Caco-2 (cell line): ENCODE measurements at regions not wholly inside any gene's neighbourhood (a gene's known extent, or its start where the extent isn't known, plus 50 kb on each side); places are given as distances from the start of the nearest gene placed in this dataset.

Source experiments
- BruUV-seq: library from RNA; stranded (reverse); fragments of 400-500 nt; replicated peaks from 2 replicates; lab custom pipeline; 2021; lab: Mats Ljungman, UMichigan
- CTCF ChIA-PET: fragments of 300-600 bp; sonication (Branson Sonifier 250); formaldehyde crosslinking; loops from one replicate; lab custom pipeline; 2022; ENCODE audit warnings: antibody characterized with exemption; lab: Charles Lee
- POLR2A ChIA-PET: fragments of 300-600 bp; sonication (Branson Sonifier 250); formaldehyde crosslinking; loops from one replicate; lab custom pipeline; 2022; ENCODE audit warnings: antibody characterized with exemption; lab: Charles Lee
- DNase-seq, 2 experiments: peaks; one replicate each; pipeline versions ENCODE4 v3.0.0 to v3.0.0-alpha.2; 2020 to 2022
- H3K27me3 ChIP-seq: replicated peaks from 2 replicates; pipeline ENCODE4 v1.6.0; 2011; ENCODE audit warnings: low read length; ENCODE audit not compliant: control insufficient read depth, insufficient read depth
- H3K36me3 ChIP-seq: 2 replicates; pipeline ENCODE4 v1.5.1; 2011; ENCODE audit warnings: low read length; ENCODE audit not compliant: control insufficient read depth, insufficient read depth
- H3K4me1 ChIP-seq: fragments of 250-450 bp; sonication (Bioruptor Pico); 2 replicates; pipeline ENCODE4 v1.5.1; 2020; ENCODE audit warnings: mild to moderate bottlenecking
- H3K4me3 ChIP-seq: 2 replicates; pipeline ENCODE4 v1.5.1; 2011; ENCODE audit warnings: low read depth, mild to moderate bottlenecking, control low read depth, low read length
- H3K9me3 ChIP-seq: fragments of 250-450 bp; sonication (Bioruptor Pico); 2 replicates; pipeline ENCODE4 v1.5.1; 2020; ENCODE audit warnings: mild to moderate bottlenecking, moderate library complexity
- H3K27ac Mint-ChIP-seq: one replicate; pipeline ENCODE4 v1.8.0; 2022; ENCODE audit warnings: mixed read lengths; ENCODE audit not compliant: unreplicated experiment
- H3K27me3 Mint-ChIP-seq: one replicate; pipeline ENCODE4 v1.8.0; 2022; ENCODE audit warnings: mixed read lengths; ENCODE audit not compliant: insufficient read depth, unreplicated experiment
- H3K36me3 Mint-ChIP-seq: one replicate; pipeline ENCODE4 v1.8.0; 2022; ENCODE audit warnings: mild to moderate bottlenecking, mixed read lengths; ENCODE audit not compliant: insufficient read depth, unreplicated experiment
- H3K4me1 Mint-ChIP-seq: one replicate; pipeline ENCODE4 v1.8.0; 2022; ENCODE audit warnings: low read depth, mixed read lengths; ENCODE audit not compliant: unreplicated experiment
- H3K4me3 Mint-ChIP-seq: one replicate; pipeline ENCODE4 v1.8.0; 2022; ENCODE audit warnings: mild to moderate bottlenecking, moderate library complexity, mixed read lengths; ENCODE audit not compliant: unreplicated experiment
- H3K9me3 Mint-ChIP-seq: one replicate; pipeline ENCODE4 v1.8.0; 2022; ENCODE audit warnings: mixed read lengths; ENCODE audit not compliant: unreplicated experiment
- intact Hi-C: fragments of 100-400 bp; cut with micrococcal nuclease; formaldehyde crosslinking; loops from one replicate; pipeline ENCODE4 v1.10.0; 2022; ENCODE audit not compliant: unreplicated experiment
- TF ChIP-seq, protein P1 (sequence below), 2 experiments: fragments of 200-600 bp in 1 of 2; IDR thresholded peaks; 1 replicate in 1 of 2; 2 replicates in 1 of 2; pipeline versions ENCODE4 v1.5.1 to v1.8.0; 2011 to 2022; ENCODE audit warnings: antibody characterized with exemption in 1 of 2, control low read depth in 1 of 2, inconsistent platforms in 1 of 2, low read depth in 1 of 2, low read length in 1 of 2, mild to moderate bottlenecking in 1 of 2, moderate library complexity in 1 of 2; ENCODE audit not compliant: insufficient read depth in 1 of 2, severe bottlenecking in 1 of 2, unreplicated experiment in 1 of 2

DNA sequence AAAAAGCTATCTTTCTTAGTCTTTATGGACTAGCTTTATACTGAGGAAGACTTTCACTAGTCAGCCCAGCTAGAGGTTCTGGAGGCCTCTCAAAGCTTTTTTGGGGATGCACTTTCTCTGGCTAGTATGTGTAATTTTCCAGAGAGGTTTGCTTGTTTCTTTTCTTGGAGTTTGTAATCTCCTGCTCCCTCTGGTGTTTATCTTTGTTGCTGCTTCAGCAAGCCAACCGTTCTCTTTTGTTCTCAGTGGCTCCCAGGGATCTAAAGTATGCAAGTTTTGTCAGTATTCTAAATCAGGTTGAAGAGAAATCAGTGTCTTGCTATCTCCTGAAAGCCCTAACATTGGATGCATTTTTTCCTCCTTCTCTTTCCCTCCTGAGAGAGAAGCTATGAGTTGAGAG lies 121.1 kb upstream of the MYO16 start:
- Mint-ChIP-seq H3K36me3 (no peaks in the 10 kb centered on the region), H3K4me1 (no peaks in the 10 kb centered on the region), H3K9me3 (no peaks in the 10 kb centered on the region), H3K4me3 (no peak overlapping the region), H3K27me3 (no peaks in the 10 kb centered on the region), H3K27ac (no peak overlapping the region)
- H3K4me3 ChIP-seq, result no peak overlapping the region
- no TSS peak for BruUV-seq
- intact Hi-C loops, result loop anchor here (5.0 kb wide), 4 partner anchors 166 to 389 kb away; no protein-coding TSS in a partner anchor
- no peaks in the 10 kb centered on the region for H3K27me3 ChIP-seq
- POLR2A ChIA-PET, result no interaction called here
- no peaks in the 10 kb centered on the region for H3K4me1 ChIP-seq
- H3K36me3 ChIP-seq, result no peaks in the 10 kb centered on the region
- CTCF ChIA-PET, result no interaction called here
- H3K9me3 ChIP-seq, result 0 out of 2 replicates have a peak, but pooled peaks cover 2% of the 10 kb centered on the region
- DNase-seq, result peak in 1 of 2 experiments; percentile 16
- TF ChIP-seq, protein P1, sequence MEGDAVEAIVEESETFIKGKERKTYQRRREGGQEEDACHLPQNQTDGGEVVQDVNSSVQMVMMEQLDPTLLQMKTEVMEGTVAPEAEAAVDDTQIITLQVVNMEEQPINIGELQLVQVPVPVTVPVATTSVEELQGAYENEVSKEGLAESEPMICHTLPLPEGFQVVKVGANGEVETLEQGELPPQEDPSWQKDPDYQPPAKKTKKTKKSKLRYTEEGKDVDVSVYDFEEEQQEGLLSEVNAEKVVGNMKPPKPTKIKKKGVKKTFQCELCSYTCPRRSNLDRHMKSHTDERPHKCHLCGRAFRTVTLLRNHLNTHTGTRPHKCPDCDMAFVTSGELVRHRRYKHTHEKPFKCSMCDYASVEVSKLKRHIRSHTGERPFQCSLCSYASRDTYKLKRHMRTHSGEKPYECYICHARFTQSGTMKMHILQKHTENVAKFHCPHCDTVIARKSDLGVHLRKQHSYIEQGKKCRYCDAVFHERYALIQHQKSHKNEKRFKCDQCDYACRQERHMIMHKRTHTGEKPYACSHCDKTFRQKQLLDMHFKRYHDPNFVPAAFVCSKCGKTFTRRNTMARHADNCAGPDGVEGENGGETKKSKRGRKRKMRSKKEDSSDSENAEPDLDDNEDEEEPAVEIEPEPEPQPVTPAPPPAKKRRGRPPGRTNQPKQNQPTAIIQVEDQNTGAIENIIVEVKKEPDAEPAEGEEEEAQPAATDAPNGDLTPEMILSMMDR (IDR thresholded peaks at IDR 0.05; ENCODE audit: insufficient read depth in 1 of 2, low read depth in 1 of 2, low read length in 1 of 2, severe bottlenecking in 1 of 2, unreplicated experiment in 1 of 2), result peak; percentile 27 to 50

DNA sequence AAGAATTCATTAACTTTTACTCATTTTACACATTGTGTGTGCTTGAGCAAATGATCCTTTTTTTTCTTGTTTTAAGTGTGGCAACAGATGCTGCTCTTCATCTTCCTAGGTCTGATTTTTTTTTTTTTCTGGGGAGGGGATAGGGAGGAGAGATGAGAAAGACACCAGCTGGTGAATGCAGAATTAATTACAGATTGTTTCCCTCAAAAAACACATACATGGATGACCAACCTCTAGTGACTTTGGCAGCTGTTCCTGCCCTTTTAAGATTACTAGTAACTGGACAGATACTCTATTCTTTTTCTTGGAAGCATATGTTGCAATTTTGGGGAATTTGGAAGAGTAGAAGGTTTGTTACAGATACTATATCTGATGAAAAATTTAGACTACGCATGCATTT lies 103.6 kb upstream of the MYO16 start:
- peaks cover 6% of the 10 kb centered on the region for H3K27me3 Mint-ChIP-seq
- no peak for DNase-seq
- ChIA-PET CTCF (no interaction called here), POLR2A (no interaction called here)
- no peaks in the 10 kb centered on the region for H3K36me3 ChIP-seq
- H3K9me3 ChIP-seq, result no peaks in the 10 kb centered on the region
- TF ChIP-seq, protein P1 (IDR thresholded peaks at IDR 0.05; ENCODE audit: insufficient read depth in 1 of 2, low read depth in 1 of 2, low read length in 1 of 2, severe bottlenecking in 1 of 2, unreplicated experiment in 1 of 2), result no peak
- no peaks in the 10 kb centered on the region for H3K4me1 ChIP-seq
- no peak overlapping the region for H3K27ac Mint-ChIP-seq
- H3K4me3 ChIP-seq, result no peak overlapping the region
- no peaks in the 10 kb centered on the region for H3K9me3 Mint-ChIP-seq
- intact Hi-C loops, result no loop called here
- no peaks in the 10 kb centered on the region for H3K27me3 ChIP-seq
- H3K4me1 Mint-ChIP-seq, result no peaks in the 10 kb centered on the region
- H3K36me3 Mint-ChIP-seq, result no peaks in the 10 kb centered on the region
- no TSS peak for BruUV-seq
- H3K4me3 Mint-ChIP-seq, result no peak overlapping the region

- H3K4me3 Mint-ChIP-seq, result no peak overlapping the region
- ChIA-PET CTCF (no interaction called here), POLR2A (no interaction called here)
- Histone ChIP-seq H3K36me3 (no peaks in the 10 kb centered on the region), H3K27me3 (no peaks in the 10 kb centered on the region), H3K9me3 (no peaks in the 10 kb centered on the region), H3K4me1 (no peaks in the 10 kb centered on the region), H3K4me3 (no peak overlapping the region)
- TF ChIP-seq, protein P1 (IDR thresholded peaks at IDR 0.05; ENCODE audit: insufficient read depth in 1 of 2, low read depth in 1 of 2, low read length in 1 of 2, severe bottlenecking in 1 of 2, unreplicated experiment in 1 of 2), result no peak
- DNase-seq, result no peak
- BruUV-seq, result no TSS peak
- peaks cover 4% of the 10 kb centered on the region for H3K27me3 Mint-ChIP-seq
- intact Hi-C loops, result no loop called here
- no peak overlapping the region for H3K27ac Mint-ChIP-seq
- H3K4me1 Mint-ChIP-seq, result no peaks in the 10 kb centered on the region
- H3K9me3 Mint-ChIP-seq, result no peaks in the 10 kb centered on the region
- H3K36me3 Mint-ChIP-seq, result no peaks in the 10 kb centered on the region
Observed at GRCh38 chr13:108526286-108526685, 103.1 kb upstream of the MYO16 start.
